GM13977 (cell line): ENCODE measurements at regions not wholly inside any gene's neighbourhood (a gene's known extent, or its start where the extent isn't known, plus 50 kb on each side); places are given as distances from the start of the nearest gene placed in this dataset.

ENCODE experiments used
- DNase-seq: peaks from one replicate; pipeline ENCODE4 v3.0.0; 2012; ENCODE audit warnings: low spot score
- in situ Hi-C: fragments of 300-500 bp; cut with MboI; formaldehyde crosslinking; loops from one replicate; pipeline ENCODE4 v1.12.0; 2022; ENCODE audit warnings: low sequenced_read_pairs, low pct_unique_long_range_greater_than_20kb, mixed read lengths, inconsistent platforms; ENCODE audit not compliant: unreplicated experiment
- TF ChIP-seq, protein P1 (sequence below): IDR thresholded peaks from 2 replicates; pipeline ENCODE4 v1.5.1; 2012; ENCODE audit warnings: mild to moderate bottlenecking, control low read depth; ENCODE audit not compliant: insufficient read depth; ENCODE audit errors: extremely low read depth, missing control alignments

- TF ChIP-seq, protein P1, sequence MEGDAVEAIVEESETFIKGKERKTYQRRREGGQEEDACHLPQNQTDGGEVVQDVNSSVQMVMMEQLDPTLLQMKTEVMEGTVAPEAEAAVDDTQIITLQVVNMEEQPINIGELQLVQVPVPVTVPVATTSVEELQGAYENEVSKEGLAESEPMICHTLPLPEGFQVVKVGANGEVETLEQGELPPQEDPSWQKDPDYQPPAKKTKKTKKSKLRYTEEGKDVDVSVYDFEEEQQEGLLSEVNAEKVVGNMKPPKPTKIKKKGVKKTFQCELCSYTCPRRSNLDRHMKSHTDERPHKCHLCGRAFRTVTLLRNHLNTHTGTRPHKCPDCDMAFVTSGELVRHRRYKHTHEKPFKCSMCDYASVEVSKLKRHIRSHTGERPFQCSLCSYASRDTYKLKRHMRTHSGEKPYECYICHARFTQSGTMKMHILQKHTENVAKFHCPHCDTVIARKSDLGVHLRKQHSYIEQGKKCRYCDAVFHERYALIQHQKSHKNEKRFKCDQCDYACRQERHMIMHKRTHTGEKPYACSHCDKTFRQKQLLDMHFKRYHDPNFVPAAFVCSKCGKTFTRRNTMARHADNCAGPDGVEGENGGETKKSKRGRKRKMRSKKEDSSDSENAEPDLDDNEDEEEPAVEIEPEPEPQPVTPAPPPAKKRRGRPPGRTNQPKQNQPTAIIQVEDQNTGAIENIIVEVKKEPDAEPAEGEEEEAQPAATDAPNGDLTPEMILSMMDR: no peak
- in situ Hi-C loops: no loop called here
- no peak for DNase-seq
Measured at GRCh38 chr2:150733051-150733618, 245.7 kb upstream of the RND3 start.

DNA sequence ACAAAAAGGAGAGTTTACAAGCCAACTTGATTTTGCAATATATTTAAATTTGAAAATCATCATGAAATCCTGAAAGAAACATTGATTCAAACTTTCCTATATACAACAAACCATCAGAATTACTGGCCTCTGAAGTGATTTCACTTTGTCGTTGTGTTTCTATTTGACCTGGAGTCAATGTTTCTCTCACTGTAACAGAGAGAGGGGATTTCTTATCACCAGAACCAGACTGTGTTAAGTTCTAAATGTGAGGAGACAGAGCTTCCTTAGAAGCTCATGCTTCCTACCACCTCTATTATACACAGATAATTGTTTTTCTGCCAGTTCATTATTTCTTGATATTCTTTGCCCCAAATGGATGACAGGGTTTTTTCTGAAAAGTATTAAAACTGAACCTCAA lies 245.0 kb upstream of the RND3 start:
- in situ Hi-C loops: no loop called here
- DNase-seq: no peak
- TF ChIP-seq, protein P1: no peak

DNA sequence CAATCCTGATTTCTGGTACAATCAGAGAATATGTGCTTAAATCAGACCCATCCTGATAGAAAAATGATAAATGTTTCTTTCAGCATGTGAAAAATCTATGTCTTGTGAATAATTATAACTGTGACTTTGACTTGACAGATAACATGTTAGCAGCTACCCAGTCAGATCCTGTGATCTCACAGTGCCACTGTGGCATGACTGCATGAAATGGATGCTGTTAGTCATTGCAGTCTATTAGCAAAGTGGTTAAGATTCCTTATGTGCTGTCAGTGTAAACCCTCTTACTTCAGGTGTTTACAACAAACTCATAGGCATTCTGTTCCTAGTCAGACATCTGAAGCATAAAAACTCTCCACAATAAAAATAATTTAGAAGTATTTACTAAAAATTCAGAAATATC lies 244.6 kb upstream of the RND3 start:
- TF ChIP-seq, protein P1: no peak
- in situ Hi-C loops: no loop called here
- DNase-seq: no peak

DNA sequence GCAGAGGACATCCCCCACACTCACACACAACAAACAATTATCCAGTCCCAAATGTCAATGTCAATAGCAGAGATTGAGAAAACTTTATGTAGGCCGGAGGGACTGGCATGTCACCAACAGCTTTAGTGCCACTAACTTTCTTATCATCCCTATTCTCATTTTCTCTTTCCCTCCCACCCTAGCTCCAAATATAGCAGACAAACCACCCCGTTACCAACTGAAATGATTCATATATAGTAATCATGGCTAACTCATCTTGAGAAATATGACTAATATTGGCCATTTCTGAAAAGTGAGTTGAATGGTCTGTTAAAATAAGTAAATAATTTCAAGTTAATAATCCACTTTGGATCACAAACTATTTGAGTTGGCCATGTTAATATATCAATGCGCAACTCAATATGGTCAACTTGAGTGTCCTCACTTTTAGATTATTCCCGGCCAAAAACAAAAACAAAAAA lies 242.1 kb upstream of the RND3 start:
- in situ Hi-C loops: no loop called here
- DNase-seq: no peak
- TF ChIP-seq, protein P1: no peak

DNA sequence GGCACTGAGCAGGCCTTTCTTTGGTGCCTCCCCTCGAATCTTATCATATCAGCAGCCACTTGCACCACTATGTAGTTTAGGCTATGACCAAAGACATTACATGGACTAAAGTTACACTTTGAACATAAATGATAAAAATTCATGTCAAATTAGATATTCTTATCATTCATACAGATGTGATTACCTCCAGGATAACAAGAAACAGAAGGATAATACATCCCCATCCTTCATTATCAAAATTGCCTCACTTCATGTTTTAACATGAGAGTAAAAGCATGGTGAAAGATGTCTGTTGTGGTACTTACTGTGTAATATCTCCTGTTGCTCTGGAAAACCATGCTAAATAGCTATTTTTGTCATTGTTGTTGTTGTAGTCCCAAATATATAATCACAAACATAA lies 230.8 kb upstream of the RND3 start:
- DNase-seq: no peak
- in situ Hi-C loops: no loop called here
- TF ChIP-seq, protein P1: no peak

DNA sequence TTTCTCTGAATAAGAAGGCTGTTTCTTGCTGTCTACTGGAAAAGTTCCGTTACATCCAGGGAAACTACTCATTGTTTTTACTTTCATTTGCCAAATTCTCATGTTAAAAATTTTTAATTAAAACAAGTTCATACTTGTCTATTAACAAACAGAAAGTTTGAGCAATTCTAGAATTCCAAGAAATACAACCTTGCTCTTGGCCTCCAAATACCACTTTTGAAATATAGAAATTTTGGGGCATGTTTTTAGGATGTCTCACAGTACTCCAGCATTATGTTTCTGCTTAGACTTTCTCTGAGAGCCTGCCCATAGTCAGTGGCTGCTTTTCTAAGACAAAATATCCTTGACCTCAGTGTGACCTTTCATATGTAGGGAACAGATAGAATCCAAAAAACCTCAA lies 228.7 kb upstream of the RND3 start:
- in situ Hi-C loops: no loop called here
- DNase-seq: no peak
- TF ChIP-seq, protein P1: no peak
